ENCODE measurements at regions not wholly inside any gene's neighbourhood (a gene's known extent, or its start where the extent isn't known, plus 50 kb on each side); places are given as distances from the start of the nearest gene placed in this dataset.

GRCh38 chr4:143782521-143782920, 82.0 kb upstream of the FREM3 start:
- Histone ChIP-seq H3K14ac (ENCODE audit: low read length) (no peak overlapping the region), H3K9me3 (replicated peaks in 1 of 2; ENCODE audit: control insufficient read depth in 2 of 2, insufficient read depth in 1 of 2, low read depth in 1 of 2, low read length in 2 of 2) (peaks cover 0 to 3% of the 10 kb centered on the region in 2 donors), H3K36me3 (replicated peaks in 1 of 2; ENCODE audit: control insufficient read depth in 2 of 2, insufficient read depth in 2 of 2, low read length in 2 of 2) (no peaks in the 10 kb centered on the region), H3K27ac (replicated peaks; ENCODE audit: low read length) (no peak overlapping the region), H2AFZ (ENCODE audit: low read length) (no peak overlapping the region), H3K23ac (ENCODE audit: low read depth, low read length, poor library complexity) (no peak overlapping the region), H3K4me3 (ENCODE audit: low read length in 2 of 2) (no peak overlapping the region), H4K8ac (ENCODE audit: low read depth, low read length) (no peak overlapping the region), H2BK5ac (ENCODE audit: low read length) (no peak overlapping the region), H2AK5ac (ENCODE audit: low read depth, low read length) (no peak overlapping the region), H3K4me1 (ENCODE audit: control insufficient read depth in 2 of 2, insufficient read depth in 1 of 2, low read depth in 1 of 2, low read length in 2 of 2) (no peaks in the 10 kb centered on the region), H2BK120ac (ENCODE audit: low read depth, low read length) (no peak overlapping the region), H3K4me2 (ENCODE audit: insufficient read depth, low read length, poor library complexity, severe bottlenecking) (no peak overlapping the region), H4K91ac (ENCODE audit: low read depth, low read length, poor library complexity) (no peak overlapping the region), H2BK12ac (ENCODE audit: low read length) (no peak overlapping the region), H3K18ac (ENCODE audit: low read length) (no peak overlapping the region), H2BK15ac (ENCODE audit: low read length) (no peak overlapping the region), H3K9ac (ENCODE audit: low read depth, low read length, poor library complexity) (no peak overlapping the region), H3K4ac (ENCODE audit: low read length) (no peak overlapping the region), H3K79me1 (ENCODE audit: low read depth, low read length) (no peaks in the 10 kb centered on the region), H3K27me3 (ENCODE audit: control insufficient read depth in 3 of 3, insufficient read depth in 3 of 3, low read depth in 1 of 3, low read length in 3 of 3) (peaks cover 0 to 2% (median 0%) of the 10 kb centered on the region in 3 experiments)
- no peak for DNase-seq (ENCODE audit: low spot score)
- WGBS, 2 donors (ENCODE audit: extremely low coverage in 2 of 2, insufficient read length in 2 of 2, insufficient replicate concordance in 1 of 2): no CpG with 5 or more reads among the region's 1 CpG

DNA sequence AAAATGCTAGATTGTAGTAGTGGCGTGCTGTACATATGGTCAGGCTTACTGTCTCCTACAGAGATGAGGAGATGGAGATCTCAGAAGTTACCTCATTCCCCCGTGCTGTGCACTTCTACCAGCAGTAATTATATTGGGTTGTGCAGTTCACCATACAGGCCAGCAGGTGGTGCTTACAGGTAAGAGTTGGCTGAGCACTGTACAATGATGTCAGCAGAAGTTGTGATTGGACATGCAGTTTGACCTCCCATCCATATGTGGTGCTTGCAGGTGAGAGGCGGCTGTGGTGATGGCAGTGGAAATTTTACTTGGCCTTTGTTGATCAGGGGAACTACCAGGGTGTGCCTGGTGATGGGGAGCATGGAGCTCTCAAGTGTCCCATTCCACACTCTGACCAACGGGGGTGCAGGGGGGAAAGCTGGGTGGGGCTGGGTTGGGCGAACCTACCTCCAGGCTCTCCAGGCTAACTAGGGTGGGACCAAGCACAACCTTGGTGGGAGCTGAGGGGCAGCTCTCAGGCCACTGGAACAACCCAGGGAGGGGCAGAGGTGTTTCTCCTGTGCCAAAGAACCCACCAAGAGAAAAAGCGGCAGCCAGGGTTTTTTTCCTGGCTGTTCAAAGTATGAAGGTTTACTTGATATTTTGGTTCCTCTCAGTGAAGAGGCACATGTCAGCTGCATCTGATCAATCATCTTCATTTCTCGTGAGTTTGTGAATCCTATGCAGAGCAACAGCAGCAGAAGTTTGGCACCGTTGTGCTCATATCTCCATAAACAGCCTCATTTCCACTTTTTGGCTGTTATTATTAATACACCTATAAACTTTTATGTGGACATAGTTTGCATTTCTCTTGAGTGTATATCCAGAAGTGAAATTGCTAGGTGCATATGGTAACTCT, 73.8 kb upstream of the FREM3 start:
- Histone ChIP-seq H4K91ac (ENCODE audit: low read depth, low read length, poor library complexity) (no peak overlapping the region), H2BK5ac (ENCODE audit: low read length) (no peak overlapping the region), H2BK15ac (ENCODE audit: low read length) (no peak overlapping the region), H2BK12ac (ENCODE audit: low read length) (no peak overlapping the region), H2BK120ac (ENCODE audit: low read depth, low read length) (no peak overlapping the region), H3K9me3 (replicated peaks in 1 of 2; ENCODE audit: control insufficient read depth in 2 of 2, insufficient read depth in 1 of 2, low read depth in 1 of 2, low read length in 2 of 2) (no peaks in the 10 kb centered on the region), H3K23ac (ENCODE audit: low read depth, low read length, poor library complexity) (no peak overlapping the region), H3K36me3 (replicated peaks in 1 of 2; ENCODE audit: control insufficient read depth in 2 of 2, insufficient read depth in 2 of 2, low read length in 2 of 2) (no peaks in the 10 kb centered on the region), H3K27ac (replicated peaks; ENCODE audit: low read length) (no peak overlapping the region), H3K4ac (ENCODE audit: low read length) (no peak overlapping the region), H3K14ac (ENCODE audit: low read length) (no peak overlapping the region), H4K8ac (ENCODE audit: low read depth, low read length) (no peak overlapping the region), H3K79me1 (ENCODE audit: low read depth, low read length) (no peaks in the 10 kb centered on the region), H2AFZ (ENCODE audit: low read length) (no peak overlapping the region), H2AK5ac (ENCODE audit: low read depth, low read length) (no peak overlapping the region), H3K9ac (ENCODE audit: low read depth, low read length, poor library complexity) (no peak overlapping the region), H3K4me3 (ENCODE audit: low read length in 2 of 2) (no peak overlapping the region), H3K4me2 (ENCODE audit: insufficient read depth, low read length, poor library complexity, severe bottlenecking) (no peak overlapping the region), H3K4me1 (ENCODE audit: control insufficient read depth in 2 of 2, insufficient read depth in 1 of 2, low read depth in 1 of 2, low read length in 2 of 2) (no peaks in the 10 kb centered on the region), H3K18ac (ENCODE audit: low read length) (no peak overlapping the region), H3K27me3 (ENCODE audit: control insufficient read depth in 3 of 3, insufficient read depth in 3 of 3, low read depth in 1 of 3, low read length in 3 of 3) (peaks cover 0 to 2% (median 0%) of the 10 kb centered on the region in 3 experiments)
- no CpG with 5 or more reads among the region's 8 CpGs for WGBS, 2 donors (ENCODE audit: extremely low coverage in 2 of 2, insufficient read length in 2 of 2, insufficient replicate concordance in 1 of 2)
- peak; percentile 31 for DNase-seq (ENCODE audit: low spot score)

- H3K4ac ChIP-seq (ENCODE audit: low read length): no peak overlapping the region
- H3K14ac ChIP-seq (ENCODE audit: low read length): no peak overlapping the region
- H3K9ac ChIP-seq (ENCODE audit: low read depth, low read length, poor library complexity): no peak overlapping the region
These were observed 70.8 kb upstream of the FREM3 start for GRCh38 chr4:143771269-143771668.

GRCh38 chr4:143768007-143768591, 67.6 kb upstream of the FREM3 start:
- Histone ChIP-seq H3K4me1 (ENCODE audit: control insufficient read depth in 2 of 2, insufficient read depth in 1 of 2, low read depth in 1 of 2, low read length in 2 of 2) (no peaks in the 10 kb centered on the region), H2AFZ (ENCODE audit: low read length) (no peak overlapping the region), H2BK15ac (ENCODE audit: low read length) (no peak overlapping the region), H3K4me2 (ENCODE audit: insufficient read depth, low read length, poor library complexity, severe bottlenecking) (no peak overlapping the region), H3K36me3 (replicated peaks in 1 of 2; ENCODE audit: control insufficient read depth in 2 of 2, insufficient read depth in 2 of 2, low read length in 2 of 2) (no peaks in the 10 kb centered on the region), H3K27ac (replicated peaks; ENCODE audit: low read length) (no peak overlapping the region), H4K8ac (ENCODE audit: low read depth, low read length) (no peak overlapping the region), H2BK120ac (ENCODE audit: low read depth, low read length) (no peak overlapping the region), H2AK5ac (ENCODE audit: low read depth, low read length) (no peak overlapping the region), H3K79me1 (ENCODE audit: low read depth, low read length) (no peaks in the 10 kb centered on the region), H3K23ac (ENCODE audit: low read depth, low read length, poor library complexity) (no peak overlapping the region), H3K14ac (ENCODE audit: low read length) (no peak overlapping the region), H3K4ac (ENCODE audit: low read length) (no peak overlapping the region), H2BK12ac (ENCODE audit: low read length) (no peak overlapping the region), H3K27me3 (ENCODE audit: control insufficient read depth in 3 of 3, insufficient read depth in 3 of 3, low read depth in 1 of 3, low read length in 3 of 3) (no peaks in the 10 kb centered on the region), H3K18ac (ENCODE audit: low read length) (no peak overlapping the region), H3K4me3 (ENCODE audit: low read length in 2 of 2) (no peak overlapping the region), H4K91ac (ENCODE audit: low read depth, low read length, poor library complexity) (no peak overlapping the region), H3K9me3 (replicated peaks in 1 of 2; ENCODE audit: control insufficient read depth in 2 of 2, insufficient read depth in 1 of 2, low read depth in 1 of 2, low read length in 2 of 2) (no peaks in the 10 kb centered on the region), H2BK5ac (ENCODE audit: low read length) (no peak overlapping the region), H3K9ac (ENCODE audit: low read depth, low read length, poor library complexity) (no peak overlapping the region)
- WGBS, 2 donors (ENCODE audit: extremely low coverage in 2 of 2, insufficient read length in 2 of 2, insufficient replicate concordance in 1 of 2): no CpG with 5 or more reads among the region's 5 CpGs
- DNase-seq (ENCODE audit: low spot score): no peak

More at GRCh38 chr4:143771269-143771668, 70.8 kb upstream of the FREM3 start:
- no peaks in the 10 kb centered on the region for H3K79me1 ChIP-seq (ENCODE audit: low read depth, low read length)
- H2BK120ac ChIP-seq (ENCODE audit: low read depth, low read length): no peak overlapping the region
- H3K4me3 ChIP-seq (ENCODE audit: low read length in 2 of 2): no peak overlapping the region
- H2AFZ ChIP-seq (ENCODE audit: low read length): no peak overlapping the region
- no peak overlapping the region for H2BK15ac ChIP-seq (ENCODE audit: low read length)
- no peak overlapping the region for H2BK12ac ChIP-seq (ENCODE audit: low read length)
- H3K27me3 ChIP-seq (ENCODE audit: control insufficient read depth in 3 of 3, insufficient read depth in 3 of 3, low read depth in 1 of 3, low read length in 3 of 3): no peaks in the 10 kb centered on the region
- no peak overlapping the region for H3K23ac ChIP-seq (ENCODE audit: low read depth, low read length, poor library complexity)
- H4K91ac ChIP-seq (ENCODE audit: low read depth, low read length, poor library complexity): no peak overlapping the region
- no peak overlapping the region for H4K8ac ChIP-seq (ENCODE audit: low read depth, low read length)
- no peak overlapping the region for H2AK5ac ChIP-seq (ENCODE audit: low read depth, low read length)
- H3K27ac ChIP-seq (replicated peaks; ENCODE audit: low read length): no peak overlapping the region
- H3K18ac ChIP-seq (ENCODE audit: low read length): no peak overlapping the region
- no peaks in the 10 kb centered on the region for H3K36me3 ChIP-seq (replicated peaks in 1 of 2; ENCODE audit: control insufficient read depth in 2 of 2, insufficient read depth in 2 of 2, low read length in 2 of 2)
- no peak overlapping the region for H3K4me2 ChIP-seq (ENCODE audit: insufficient read depth, low read length, poor library complexity, severe bottlenecking)
- no peaks in the 10 kb centered on the region for H3K9me3 ChIP-seq (replicated peaks in 1 of 2; ENCODE audit: control insufficient read depth in 2 of 2, insufficient read depth in 1 of 2, low read depth in 1 of 2, low read length in 2 of 2)
- H3K4me1 ChIP-seq (ENCODE audit: control insufficient read depth in 2 of 2, insufficient read depth in 1 of 2, low read depth in 1 of 2, low read length in 2 of 2): no peaks in the 10 kb centered on the region
- H2BK5ac ChIP-seq (ENCODE audit: low read length): no peak overlapping the region
- no peak for DNase-seq (ENCODE audit: low spot score)

Measured in neuronal stem cell (in vitro differentiated cells).